Nephron progenitor cell (in vitro differentiated cells): ENCODE measurements at regions not wholly inside any gene's neighbourhood (a gene's known extent, or its start where the extent isn't known, plus 50 kb on each side); places are given as distances from the start of the nearest gene placed in this dataset.

Experiments used
- DNase-seq: peaks from one replicate; pipeline ENCODE4 v3.0.0; 2021
- H3K27ac Mint-ChIP-seq: 2 replicates; pipeline ENCODE4 v1.8.0; 2021; ENCODE audit warnings: mild to moderate bottlenecking, moderate library complexity, mixed read lengths
- H3K27me3 Mint-ChIP-seq: 2 replicates; pipeline ENCODE4 v1.8.0; 2021; ENCODE audit warnings: mild to moderate bottlenecking, low read depth, mixed read lengths; ENCODE audit not compliant: poor library complexity
- H3K36me3 Mint-ChIP-seq: 2 replicates; pipeline ENCODE4 v1.8.0; 2021; ENCODE audit warnings: low read depth, mixed read lengths
- H3K4me1 Mint-ChIP-seq: 2 replicates; pipeline ENCODE4 v1.8.0; 2021; ENCODE audit warnings: mixed read lengths
- H3K4me3 Mint-ChIP-seq: 2 replicates; pipeline ENCODE4 v1.8.0; 2021; ENCODE audit warnings: mild to moderate bottlenecking, moderate library complexity, mixed read lengths
- H3K9me3 Mint-ChIP-seq: 2 replicates; pipeline ENCODE4 v1.8.0; 2021; ENCODE audit warnings: mild to moderate bottlenecking, moderate library complexity, mixed read lengths
- CTCF ChIP-seq: fragments of 200-600 bp; sonication (generic); IDR thresholded peaks from 2 replicates; pipeline ENCODE4 v1.5.0; 2021; ENCODE audit warnings: antibody characterized with exemption

DNA sequence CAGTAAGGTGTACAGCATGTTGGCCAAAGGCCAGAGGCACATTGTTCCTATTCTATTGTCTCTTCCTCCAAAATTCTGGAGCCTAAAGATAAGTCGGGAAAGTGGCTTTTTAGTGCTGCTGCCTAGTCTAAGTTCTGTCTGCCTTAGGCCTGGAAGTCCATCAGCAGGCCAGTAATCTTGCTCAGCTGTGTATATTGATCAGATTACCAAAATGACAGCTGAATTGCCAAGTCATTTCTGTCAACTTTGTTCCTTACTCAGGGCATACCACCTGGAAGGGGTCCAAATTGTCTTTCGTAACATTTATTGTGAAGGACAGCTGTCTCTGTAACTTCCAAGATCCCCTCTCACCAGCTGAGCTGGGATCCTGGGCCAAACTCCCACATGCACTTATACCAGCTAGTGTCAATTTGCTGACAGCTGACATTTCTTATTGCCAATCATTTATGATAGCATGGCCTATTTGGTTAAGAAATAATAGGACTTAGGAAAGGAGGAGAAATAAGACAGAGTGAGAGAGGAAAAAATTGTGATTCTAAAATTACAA, 116.8 kb upstream of the FSHR start:
- no peak for DNase-seq
- H3K9me3 Mint-ChIP-seq: no peaks in the 10 kb centered on the region
- no peak overlapping the region for H3K4me3 Mint-ChIP-seq
- no peak overlapping the region for H3K27ac Mint-ChIP-seq
- H3K27me3 Mint-ChIP-seq: no peaks in the 10 kb centered on the region
- H3K36me3 Mint-ChIP-seq: no peaks in the 10 kb centered on the region
- H3K4me1 Mint-ChIP-seq: no peaks in the 10 kb centered on the region
- TF ChIP-seq CTCF: no peak

GRCh38 chr2:49270091-49270490, 115.8 kb upstream of the FSHR start:
- no peak overlapping the region for H3K27ac Mint-ChIP-seq
- DNase-seq: no peak
- no peaks in the 10 kb centered on the region for H3K36me3 Mint-ChIP-seq
- no peaks in the 10 kb centered on the region for H3K4me1 Mint-ChIP-seq
- H3K4me3 Mint-ChIP-seq: no peak overlapping the region
- no peaks in the 10 kb centered on the region for H3K27me3 Mint-ChIP-seq
- no peak for TF ChIP-seq CTCF
- H3K9me3 Mint-ChIP-seq: no peaks in the 10 kb centered on the region

DNA sequence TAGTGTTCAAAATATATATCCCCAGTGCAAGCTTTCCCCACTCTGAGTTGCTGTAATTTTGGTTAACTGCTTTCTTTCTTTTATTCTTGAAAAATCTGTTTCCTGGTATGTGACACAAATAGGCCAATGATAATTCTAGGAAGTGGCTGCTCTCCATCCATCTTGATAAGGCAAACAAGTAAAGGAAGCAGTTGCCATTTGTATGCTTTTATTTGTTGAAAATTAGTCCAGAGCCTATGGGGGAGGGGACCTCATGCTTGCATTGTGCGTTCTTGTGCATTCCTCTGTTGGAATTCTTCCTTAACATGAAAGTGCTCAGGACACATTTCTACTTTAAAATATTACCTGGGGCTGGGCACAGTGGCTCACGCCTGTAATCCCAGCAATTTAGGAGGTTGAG, 111.2 kb upstream of the FSHR start:
- H3K27ac Mint-ChIP-seq: no peak overlapping the region
- no peaks in the 10 kb centered on the region for H3K27me3 Mint-ChIP-seq
- no peak overlapping the region for H3K4me3 Mint-ChIP-seq
- H3K36me3 Mint-ChIP-seq: no peaks in the 10 kb centered on the region
- H3K4me1 Mint-ChIP-seq: peaks cover 30% of the 10 kb centered on the region
- DNase-seq: no peak
- no peak for TF ChIP-seq CTCF
- H3K9me3 Mint-ChIP-seq: no peaks in the 10 kb centered on the region

DNA sequence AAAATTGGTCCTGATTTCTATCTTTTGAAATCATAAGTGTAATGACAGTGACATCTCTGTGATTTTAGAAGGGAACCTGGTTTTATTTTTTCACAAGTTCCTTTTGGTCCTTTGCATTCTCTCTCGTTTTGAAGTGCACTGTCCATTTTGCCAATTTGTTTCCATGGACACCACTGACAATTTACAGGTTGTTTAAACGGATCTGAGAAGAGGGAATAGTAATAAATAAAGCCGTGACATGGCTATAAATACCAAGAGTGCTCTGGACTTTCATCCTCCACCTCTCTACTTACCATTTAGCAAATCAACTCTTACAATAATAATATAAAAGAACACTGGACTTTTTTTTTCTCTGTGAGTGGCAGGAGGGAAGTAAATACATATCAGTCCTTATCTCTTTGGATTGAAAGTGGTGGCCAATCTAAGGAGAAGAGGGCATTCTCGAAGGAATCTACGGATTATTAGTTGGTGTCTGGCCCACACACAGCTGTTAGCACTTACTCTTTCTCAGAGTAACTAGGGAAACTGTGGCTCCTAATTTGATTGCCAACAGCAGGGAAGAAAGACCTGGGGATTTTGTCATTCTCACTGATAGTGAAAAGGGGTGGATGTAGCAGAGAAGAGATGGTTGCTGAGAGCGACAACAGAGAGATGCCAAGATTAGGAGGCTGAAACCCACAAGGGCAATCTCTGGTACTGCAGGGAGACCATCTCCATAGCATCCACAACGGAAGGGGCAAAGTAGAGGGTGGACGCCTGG, 108.7 kb upstream of the FSHR start:
- Mint-ChIP-seq H3K4me1 (peaks cover 30% of the 10 kb centered on the region), H3K36me3 (no peaks in the 10 kb centered on the region), H3K27me3 (no peaks in the 10 kb centered on the region), H3K9me3 (no peaks in the 10 kb centered on the region), H3K4me3 (no peak overlapping the region), H3K27ac (peak overlapping the region; percentile 34)
- no peak for DNase-seq
- no peak for TF ChIP-seq CTCF

- no peak for DNase-seq
- Mint-ChIP-seq H3K4me3 (no peak overlapping the region), H3K4me1 (peaks cover 30% of the 10 kb centered on the region), H3K9me3 (no peaks in the 10 kb centered on the region), H3K27me3 (no peaks in the 10 kb centered on the region), H3K36me3 (no peaks in the 10 kb centered on the region), H3K27ac (no peak overlapping the region)
- TF ChIP-seq CTCF: no peak
These were observed 107.5 kb upstream of the FSHR start for GRCh38 chr2:49261781-49262180.

DNA sequence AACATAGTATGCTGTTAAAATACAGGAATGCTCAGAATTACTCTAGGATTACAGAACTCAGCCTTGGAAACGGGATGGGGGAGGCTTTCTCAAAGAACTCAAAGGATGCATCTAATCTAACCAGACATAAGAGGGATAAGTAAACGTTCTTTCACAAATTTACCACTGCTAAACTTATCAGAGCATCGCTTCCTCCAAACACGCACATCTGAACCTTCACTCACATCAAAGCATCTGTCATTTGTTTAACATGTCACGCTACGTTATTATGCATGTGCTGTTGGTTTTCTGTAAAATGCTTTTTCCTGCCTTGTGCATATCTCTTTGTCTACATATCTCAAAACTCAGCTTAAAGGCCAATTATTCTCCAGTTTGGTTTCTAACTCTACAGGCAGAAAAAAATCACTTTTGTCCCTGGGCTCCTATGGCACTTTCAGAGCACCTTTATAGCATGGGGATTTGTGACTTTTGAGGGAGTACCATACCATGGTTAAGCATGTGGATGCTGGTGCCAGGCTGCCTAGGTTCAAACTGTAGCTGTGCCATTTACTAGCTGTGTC, 106.7 kb upstream of the FSHR start:
- H3K36me3 Mint-ChIP-seq: no peaks in the 10 kb centered on the region

More for the DNA sequence above, 106.7 kb upstream of the FSHR start:
- no peaks in the 10 kb centered on the region for H3K27me3 Mint-ChIP-seq
- TF ChIP-seq CTCF: no peak
- H3K9me3 Mint-ChIP-seq: no peaks in the 10 kb centered on the region
- no peak for DNase-seq
- H3K4me3 Mint-ChIP-seq: no peak overlapping the region
- no peak overlapping the region for H3K27ac Mint-ChIP-seq
- peaks cover 30% of the 10 kb centered on the region for H3K4me1 Mint-ChIP-seq
